Endothelial cell of hepatic sinusoid (primary cell): ENCODE measurements at regions not wholly inside any gene's neighbourhood (a gene's known extent, or its start where the extent isn't known, plus 50 kb on each side); places are given as distances from the start of the nearest gene placed in this dataset.

Experiments
- in situ Hi-C: cut with HindIII; loops from 2 replicates; pipeline ENCODE4 v1.10.0; 2017; ENCODE audit warnings: low sequenced_read_pairs

DNA sequence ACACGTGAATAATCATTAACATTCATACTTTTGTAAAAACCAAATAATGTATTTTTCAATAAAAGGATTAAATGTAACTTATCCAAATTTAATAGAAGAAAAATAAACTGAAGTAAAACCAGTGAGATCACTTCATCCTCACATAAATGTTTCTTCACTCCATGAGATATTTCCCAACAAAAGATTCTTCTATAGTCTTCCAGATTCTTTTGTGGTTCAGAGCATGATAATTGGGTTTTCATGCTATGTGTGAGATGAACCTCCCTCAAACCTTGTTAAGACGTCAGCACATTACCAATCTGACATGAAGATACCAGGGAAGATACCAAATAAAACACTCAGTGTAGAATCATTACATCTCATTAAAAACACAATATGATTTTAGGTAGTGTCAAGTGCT lies 62.9 kb upstream of the OXGR1 start:
- in situ Hi-C loops, result no loop called here

DNA sequence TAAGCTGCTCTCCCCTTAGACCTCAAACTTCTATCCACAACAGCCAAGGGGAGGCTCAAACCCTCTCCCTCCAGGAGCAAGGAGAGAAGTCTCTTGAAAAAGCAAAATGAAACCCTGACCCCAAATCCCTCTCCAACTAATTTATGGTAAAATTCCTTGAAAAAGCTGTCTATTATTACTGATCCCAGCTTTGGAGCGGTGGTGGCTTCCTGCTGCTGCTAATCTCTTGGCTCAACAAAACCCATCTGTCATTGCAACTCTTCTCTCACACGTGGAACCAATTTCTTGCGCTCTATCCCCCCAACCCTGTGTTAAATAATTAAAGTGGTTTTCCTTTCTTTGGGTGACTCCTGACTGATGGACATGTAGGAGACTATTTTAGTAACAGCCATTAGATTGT lies 64.1 kb upstream of the OXGR1 start:
- in situ Hi-C loops, result no loop called here

GRCh38 chr13:97058926-97059325 lies 64.7 kb upstream of the OXGR1 start:
- in situ Hi-C loops, result no loop called here

DNA sequence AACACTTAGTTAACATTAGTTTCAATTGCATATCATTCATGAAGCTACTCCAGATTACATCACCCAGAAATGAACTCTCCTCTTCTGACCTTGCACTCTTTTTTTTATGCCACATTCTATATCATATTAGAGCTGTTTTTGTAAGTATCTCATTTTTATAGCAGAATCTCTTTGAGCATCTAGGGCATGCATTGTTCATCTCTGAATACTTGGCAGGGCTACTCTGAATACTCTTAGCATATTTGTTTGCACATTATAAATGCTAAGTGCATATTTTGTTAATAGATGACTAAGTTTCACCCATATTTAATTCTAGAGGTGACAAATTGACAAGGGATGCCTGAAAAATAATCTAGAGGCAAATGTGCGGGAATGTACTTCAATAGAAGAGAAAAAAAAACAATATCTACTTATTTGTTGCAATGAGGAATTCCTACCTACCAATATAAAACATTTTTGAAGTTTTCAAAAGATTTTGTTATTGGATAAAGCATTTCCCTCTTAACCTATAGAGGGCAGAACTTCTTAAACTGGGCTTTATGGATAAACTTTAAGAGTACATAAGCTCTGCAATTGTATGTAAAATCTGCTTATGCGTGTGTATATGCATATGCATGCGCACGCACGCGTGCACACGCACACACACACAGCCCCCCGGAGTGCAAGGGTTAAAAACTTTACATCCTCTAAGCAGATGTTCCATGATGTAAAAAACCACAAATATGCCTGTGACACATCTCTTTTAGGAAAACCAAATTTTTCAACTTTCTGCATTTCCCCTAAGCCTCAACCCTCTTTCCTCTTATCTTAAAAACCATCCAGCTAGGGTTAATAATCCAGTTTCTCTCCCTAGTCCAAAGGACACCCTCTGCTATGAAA lies 73.0 kb upstream of the OXGR1 start:
- in situ Hi-C loops, result no loop called here

DNA sequence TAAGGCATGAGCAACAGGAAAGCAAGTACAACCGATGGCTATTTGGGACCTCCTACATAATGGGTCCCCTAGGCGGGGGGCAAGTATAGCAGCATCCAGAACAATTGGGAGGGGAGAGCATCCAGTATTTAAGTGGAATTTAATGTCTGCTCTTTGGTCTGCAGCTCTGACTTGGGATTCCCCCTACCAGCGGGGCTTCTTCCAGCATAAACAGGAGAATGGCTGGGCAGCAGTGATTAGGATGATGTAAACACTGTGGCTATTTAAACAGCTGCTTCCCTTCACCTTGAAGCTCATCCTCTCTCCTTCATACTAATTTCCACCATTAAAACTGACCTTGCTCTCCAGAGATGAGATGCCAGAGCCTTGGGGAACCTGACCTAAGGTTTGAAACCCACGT lies 73.9 kb upstream of the OXGR1 start:
- in situ Hi-C loops, result no loop called here

DNA sequence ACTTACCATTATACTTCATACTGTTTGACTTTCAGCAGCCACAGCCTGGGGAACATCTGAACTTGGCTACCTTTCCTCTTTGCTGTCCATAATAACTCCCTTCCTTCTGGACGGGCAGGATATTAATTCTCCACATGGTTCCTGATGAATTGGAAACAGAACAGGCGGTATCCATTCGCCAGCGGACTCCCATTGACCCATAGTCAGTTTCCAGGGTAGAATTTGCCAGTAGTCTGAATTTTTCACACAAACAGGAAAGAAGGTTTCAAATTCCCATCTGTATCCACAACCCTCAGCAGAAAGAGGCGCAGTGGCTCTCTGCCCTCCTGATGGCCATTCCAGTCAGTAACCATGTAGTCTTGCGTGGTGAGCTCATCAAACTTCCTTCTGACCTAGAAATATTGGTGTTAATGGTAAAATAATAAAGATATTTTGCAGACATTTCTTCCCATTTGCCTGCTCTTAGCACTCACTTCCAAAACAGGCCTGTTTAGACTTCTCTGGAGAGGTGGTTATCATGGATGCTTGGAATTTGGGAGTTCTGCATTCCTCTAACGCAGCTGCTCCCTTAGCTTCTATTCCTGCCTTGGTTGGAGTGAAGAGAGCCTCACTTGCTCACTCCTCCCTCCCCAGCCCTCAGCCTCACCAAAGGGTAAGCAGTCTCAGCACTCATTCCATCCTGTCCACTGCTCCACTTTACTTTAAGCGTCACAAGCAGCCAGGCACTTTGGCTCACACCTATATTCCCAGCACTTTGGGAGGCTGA lies 75.0 kb upstream of the OXGR1 start:
- in situ Hi-C loops, result no loop called here

- in situ Hi-C loops, result no loop called here
These were observed 78.0 kb upstream of the OXGR1 start for GRCh38 chr13:97072297-97072696.

- in situ Hi-C loops, result no loop called here
These were observed 80.3 kb upstream of the OXGR1 start for GRCh38 chr13:97074618-97075017.

- in situ Hi-C loops, result no loop called here
These were observed 82.6 kb upstream of the OXGR1 start for GRCh38 chr13:97076898-97077297.

DNA sequence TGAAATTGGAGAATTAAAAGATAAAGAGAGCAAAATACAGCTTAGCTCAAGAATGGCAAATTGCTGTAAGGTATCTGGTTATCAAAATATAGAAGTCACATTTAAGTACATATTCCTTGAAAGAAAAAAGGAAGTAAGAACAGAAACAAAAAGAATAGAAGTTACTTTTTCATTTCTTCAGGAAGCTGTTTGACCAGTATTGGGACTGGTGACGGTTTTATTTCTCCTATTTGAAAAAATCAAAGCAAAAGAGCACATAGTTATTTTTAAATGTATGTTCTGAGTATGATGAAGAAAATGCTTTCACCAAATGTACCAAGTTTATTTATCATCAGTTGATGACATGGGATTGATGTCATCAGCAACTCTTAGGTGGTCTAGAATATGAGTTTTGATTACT lies 83.1 kb upstream of the OXGR1 start:
- in situ Hi-C loops, result no loop called here

- in situ Hi-C loops, result no loop called here
These were observed 85.5 kb upstream of the OXGR1 start for GRCh38 chr13:97079726-97080125.

DNA sequence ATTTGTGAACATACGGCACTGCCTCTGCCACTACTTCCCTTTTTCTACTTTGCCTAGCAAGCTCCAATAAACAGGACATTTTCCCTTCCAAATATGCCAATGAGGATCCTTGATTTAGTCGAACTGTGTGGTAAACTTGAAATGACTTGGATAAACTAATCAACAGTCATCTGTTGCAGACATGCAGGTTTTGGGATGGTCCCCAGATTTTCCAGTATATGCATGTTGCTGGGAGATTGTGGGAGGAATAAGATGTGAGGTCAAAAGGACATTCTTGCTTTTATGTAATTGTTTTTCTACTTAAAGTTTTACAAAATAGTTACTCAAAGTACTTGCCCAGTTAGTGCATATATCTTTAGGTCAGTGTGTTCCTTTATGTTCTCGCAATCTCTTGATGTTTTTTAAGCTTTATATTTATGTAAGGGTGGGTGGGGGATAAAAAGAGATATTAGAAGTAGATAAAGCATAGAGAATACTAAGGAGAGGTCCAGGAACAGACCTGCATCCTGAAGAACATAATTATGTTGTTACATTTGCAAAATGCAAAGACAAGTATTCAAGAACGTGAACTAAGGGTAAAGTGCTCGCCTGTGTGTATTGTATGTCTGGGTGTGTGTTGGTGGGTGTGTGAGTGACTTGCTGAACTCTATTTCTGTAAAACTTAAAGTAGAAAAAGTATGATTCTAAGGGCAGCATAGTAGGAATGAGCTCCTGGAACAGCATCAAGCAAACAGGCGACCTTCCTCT lies 88.4 kb upstream of the OXGR1 start:
- in situ Hi-C loops, result no loop called here

- in situ Hi-C loops, result no loop called here
These were observed 96.9 kb upstream of the OXGR1 start for GRCh38 chr13:97091196-97091595.

GRCh38 chr13:97100821-97101220 lies 106.5 kb upstream of the OXGR1 start:
- in situ Hi-C loops, result no loop called here

- in situ Hi-C loops, result no loop called here
These were observed 107.8 kb upstream of the OXGR1 start for GRCh38 chr13:97101912-97102708.

DNA sequence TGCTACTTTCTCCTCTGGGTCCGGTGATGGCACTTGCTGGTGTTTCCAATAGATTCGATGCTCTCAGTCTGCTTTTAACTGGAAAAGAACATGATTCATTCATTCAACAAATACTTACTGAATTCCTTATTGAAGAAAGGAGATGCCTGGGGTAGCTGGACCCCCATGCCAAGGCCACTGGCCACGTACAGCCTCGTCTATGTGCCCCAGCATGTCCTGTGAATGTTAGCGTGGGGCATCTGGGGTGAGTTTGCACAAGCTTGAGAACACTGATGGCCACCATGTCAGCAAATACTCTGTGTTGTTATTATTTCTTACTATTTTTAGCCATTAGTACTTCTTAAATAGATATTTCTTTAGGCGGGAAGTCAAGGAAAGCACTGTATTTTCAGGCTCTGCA lies 112.0 kb upstream of the OXGR1 start:
- in situ Hi-C loops, result no loop called here

DNA sequence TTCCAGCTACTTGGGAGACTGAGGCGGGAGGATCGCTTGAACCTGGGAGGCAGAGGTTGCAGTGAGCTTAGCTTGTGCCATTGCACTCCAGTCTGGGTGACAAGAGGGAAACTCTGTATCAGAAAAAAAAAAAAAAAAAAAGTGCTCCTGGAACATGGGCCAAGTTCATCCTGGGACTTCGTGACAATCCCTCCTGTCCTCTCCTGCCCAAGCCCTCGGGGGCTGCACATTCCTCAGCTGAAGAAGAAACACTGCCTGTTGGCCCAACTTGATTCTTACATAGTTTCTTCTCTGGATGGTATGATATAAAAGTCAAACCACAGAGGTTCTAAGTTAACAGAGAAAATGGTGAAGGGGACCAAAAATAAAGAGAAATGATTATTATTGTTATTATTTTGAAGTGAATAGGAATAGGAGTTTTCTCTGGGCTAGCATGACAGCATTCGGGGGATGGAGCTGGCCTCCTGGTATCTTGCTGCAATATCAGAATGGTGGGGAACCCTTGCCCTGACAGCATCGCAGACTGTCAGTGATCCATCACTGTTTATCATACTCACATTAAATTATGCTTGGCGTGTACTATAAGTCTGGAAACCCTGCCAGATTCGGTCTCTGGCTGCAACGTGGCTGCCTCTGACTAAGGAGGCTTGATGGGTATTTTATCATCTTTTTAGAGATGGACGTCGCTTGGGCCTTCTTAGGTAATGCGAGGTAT lies 113.7 kb upstream of the OXGR1 start:
- in situ Hi-C loops, result no loop called here

- in situ Hi-C loops, result no loop called here
These were observed 113.6 kb upstream of the MBNL2 start for GRCh38 chr13:97108530-97108900.

DNA sequence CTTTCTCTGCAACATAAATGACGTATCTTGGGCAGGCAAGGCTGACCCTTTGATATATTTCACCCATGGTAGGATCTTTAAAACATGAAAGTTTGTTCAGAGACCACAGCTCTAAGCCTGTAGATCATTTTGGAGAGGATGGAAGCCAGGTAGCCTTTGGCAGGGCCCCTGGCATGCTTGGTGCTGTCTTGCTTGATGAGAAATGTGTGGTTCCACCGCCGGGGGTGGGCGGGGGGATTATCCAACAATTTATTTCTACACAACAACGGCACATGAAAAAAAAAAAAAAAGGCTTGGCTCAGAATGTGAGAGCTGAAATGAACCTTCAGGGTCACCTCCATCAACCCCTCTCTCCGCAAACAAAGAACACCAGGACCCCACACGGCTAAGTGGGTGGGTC lies 112.9 kb upstream of the MBNL2 start:
- in situ Hi-C loops, result no loop called here

DNA sequence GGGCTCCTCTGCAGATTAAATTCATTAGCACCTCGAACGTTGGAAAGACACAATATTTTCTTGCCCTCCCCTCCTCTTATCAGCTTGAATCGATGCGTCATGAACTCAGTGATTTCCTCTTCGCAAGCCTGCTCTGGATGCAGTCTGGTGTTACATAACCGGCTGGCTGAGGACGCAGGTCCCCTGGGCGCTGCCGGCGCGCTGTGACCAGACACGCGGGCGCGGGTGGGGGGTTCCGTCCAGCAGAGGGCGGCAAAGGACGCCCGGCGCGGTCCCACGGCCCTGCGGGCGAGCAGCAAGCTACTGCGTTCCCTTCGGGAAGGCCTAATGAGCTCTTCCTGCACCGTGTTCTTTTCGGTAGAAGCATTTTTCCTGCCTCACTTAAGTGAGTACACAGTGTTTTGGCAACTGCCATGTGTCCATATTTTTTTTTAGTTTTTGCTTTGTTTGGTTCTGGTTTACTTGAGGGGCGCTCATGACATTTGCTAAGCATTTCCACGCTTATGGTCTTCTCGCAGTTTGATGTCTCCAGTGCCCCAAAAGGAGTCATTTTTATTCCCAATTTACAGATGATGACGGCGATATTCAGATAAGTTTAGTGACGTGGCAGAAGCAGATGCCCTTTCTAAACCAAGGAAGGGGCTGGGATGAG lies 112.2 kb upstream of the MBNL2 start:
- in situ Hi-C loops, result no loop called here
